Astrocyte (in vitro differentiated cells and primary cell): ENCODE measurements at regions not wholly inside any gene's neighbourhood (a gene's known extent, or its start where the extent isn't known, plus 50 kb on each side); places are given as distances from the start of the nearest gene placed in this dataset.

Source experiments
- DNase-seq: peaks from one replicate; pipeline ENCODE4 v3.0.0-alpha.2; 2010; ENCODE audit warnings: low read depth
- FAIRE-seq: peaks from 2 replicates; lab custom pipeline; 2011; peaks lifted over from hg19 to GRCh38; lab: Jason Lieb, UNC
- H2AFZ ChIP-seq: 2 replicates; pipeline ENCODE4 v1.6.0; 2012; ENCODE audit warnings: low read depth, low read length, inconsistent platforms
- H3K27ac ChIP-seq: 2 replicates; pipeline ENCODE4 v1.5.1; 2011; ENCODE audit warnings: low read depth, low read length, inconsistent platforms
- H3K27me3 ChIP-seq: 2 replicates; pipeline ENCODE4 v1.6.0; 2011; ENCODE audit warnings: low read length, inconsistent platforms; ENCODE audit not compliant: insufficient read depth
- H3K36me3 ChIP-seq: 2 replicates; pipeline ENCODE4 v1.5.1; 2011; ENCODE audit warnings: low read length, inconsistent platforms; ENCODE audit not compliant: insufficient read depth
- H3K4me1 ChIP-seq: 2 replicates; pipeline ENCODE4 v1.5.1; 2011; ENCODE audit warnings: low read length, inconsistent platforms; ENCODE audit not compliant: insufficient read depth
- H3K4me2 ChIP-seq: 2 replicates; pipeline ENCODE4 v1.6.0; 2012; ENCODE audit warnings: low read length, inconsistent platforms
- H3K4me3 ChIP-seq: 2 replicates; pipeline ENCODE4 v1.5.1; 2011; ENCODE audit warnings: low read depth, mild to moderate bottlenecking, low read length, inconsistent platforms; ENCODE audit not compliant: insufficient read depth
- H3K79me2 ChIP-seq: 2 replicates; pipeline ENCODE4 v1.6.0; 2012; ENCODE audit warnings: mild to moderate bottlenecking, low read length, inconsistent platforms; ENCODE audit not compliant: insufficient read depth
- H3K9ac ChIP-seq: 2 replicates; pipeline ENCODE4 v1.6.0; 2012; ENCODE audit warnings: mild to moderate bottlenecking, low read length, inconsistent platforms
- H3K9me3 ChIP-seq: 2 replicates; pipeline ENCODE4 v1.5.1; 2012; ENCODE audit warnings: low read depth, mild to moderate bottlenecking, low read length, inconsistent platforms; ENCODE audit not compliant: insufficient read depth
- H4K20me1 ChIP-seq: 2 replicates; pipeline ENCODE4 v1.6.0; 2012; ENCODE audit warnings: low read length, inconsistent platforms; ENCODE audit not compliant: insufficient read depth
- H3K27ac Mint-ChIP-seq: one replicate; pipeline ENCODE4 v1.8.0; 2021; ENCODE audit warnings: mild to moderate bottlenecking, mixed read lengths; ENCODE audit not compliant: unreplicated experiment
- H3K27me3 Mint-ChIP-seq: one replicate; pipeline ENCODE4 v1.8.0; 2021; ENCODE audit warnings: low read depth, mixed read lengths; ENCODE audit not compliant: unreplicated experiment
- H3K36me3 Mint-ChIP-seq: one replicate; pipeline ENCODE4 v1.8.0; 2021; ENCODE audit warnings: low read depth, mixed read lengths; ENCODE audit not compliant: unreplicated experiment
- H3K4me1 Mint-ChIP-seq: one replicate; pipeline ENCODE4 v1.8.0; 2021; ENCODE audit warnings: low read depth, mixed read lengths; ENCODE audit not compliant: unreplicated experiment
- H3K4me3 Mint-ChIP-seq: one replicate; pipeline ENCODE4 v1.8.0; 2021; ENCODE audit warnings: mild to moderate bottlenecking, moderate library complexity, mixed read lengths; ENCODE audit not compliant: unreplicated experiment
- H3K9me3 Mint-ChIP-seq: one replicate; pipeline ENCODE4 v1.8.0; 2021; ENCODE audit warnings: mild to moderate bottlenecking, mixed read lengths; ENCODE audit not compliant: unreplicated experiment
- CTCF ChIP-seq: IDR thresholded peaks from 2 replicates; pipeline ENCODE4 v1.5.1; 2011; ENCODE audit warnings: low read depth, mild to moderate bottlenecking, inconsistent platforms, low read length, moderate library complexity; ENCODE audit not compliant: insufficient read depth
- EZH2 ChIP-seq: IDR thresholded peaks from 2 replicates; pipeline ENCODE4 v1.6.1; 2012; ENCODE audit warnings: mild to moderate bottlenecking, low read length, inconsistent platforms; ENCODE audit not compliant: insufficient read depth

GRCh38 chr1:34292472-34292871 lies 115.8 kb downstream of the C1orf94 start:
- no peaks in the 10 kb centered on the region for H3K4me1 Mint-ChIP-seq
- H3K27ac Mint-ChIP-seq, result no peak overlapping the region
- Histone ChIP-seq H3K79me2 (no peaks in the 10 kb centered on the region), H3K9ac (no peak overlapping the region), H3K4me3 (no peak overlapping the region), H3K27ac (no peak overlapping the region), H2AFZ (no peak overlapping the region), H4K20me1 (no peaks in the 10 kb centered on the region), H3K4me2 (no peak overlapping the region), H3K36me3 (no peaks in the 10 kb centered on the region), H3K9me3 (no peaks in the 10 kb centered on the region), H3K27me3 (peaks cover 10% of the 10 kb centered on the region), H3K4me1 (no peaks in the 10 kb centered on the region)
- no peaks in the 10 kb centered on the region for H3K36me3 Mint-ChIP-seq
- H3K27me3 Mint-ChIP-seq, result peaks cover 18% of the 10 kb centered on the region
- no peak overlapping the region for H3K4me3 Mint-ChIP-seq
- H3K9me3 Mint-ChIP-seq, result no peaks in the 10 kb centered on the region
- TF ChIP-seq CTCF (no peak), EZH2 (no peak)
- DNase-seq, result no peak
- no peak for FAIRE-seq

- Histone ChIP-seq H4K20me1 (no peaks in the 10 kb centered on the region), H3K9me3 (no peaks in the 10 kb centered on the region), H2AFZ (no peak overlapping the region), H3K4me3 (no peak overlapping the region), H3K79me2 (no peaks in the 10 kb centered on the region), H3K36me3 (no peaks in the 10 kb centered on the region), H3K27me3 (no peaks in the 10 kb centered on the region), H3K27ac (no peak overlapping the region), H3K9ac (no peak overlapping the region), H3K4me1 (no peaks in the 10 kb centered on the region), H3K4me2 (no peak overlapping the region)
- FAIRE-seq (no peak), DNase-seq (no peak)
- H3K27ac Mint-ChIP-seq, result no peak overlapping the region
- peaks cover 18% of the 10 kb centered on the region for H3K27me3 Mint-ChIP-seq
- H3K4me3 Mint-ChIP-seq, result no peak overlapping the region
- no peak for TF ChIP-seq CTCF
- TF ChIP-seq EZH2, result no peak
- H3K9me3 Mint-ChIP-seq, result no peaks in the 10 kb centered on the region
- no peaks in the 10 kb centered on the region for H3K4me1 Mint-ChIP-seq
- no peaks in the 10 kb centered on the region for H3K36me3 Mint-ChIP-seq
Observed at GRCh38 chr1:34296059-34296458, 119.4 kb downstream of the C1orf94 start.

GRCh38 chr1:34302798-34303197 lies 126.1 kb downstream of the C1orf94 start:
- FAIRE-seq, result no peak

More at GRCh38 chr1:34302798-34303197, 126.1 kb downstream of the C1orf94 start:
- DNase-seq, result no peak
- Mint-ChIP-seq H3K36me3 (no peaks in the 10 kb centered on the region), H3K9me3 (no peaks in the 10 kb centered on the region), H3K4me3 (no peak overlapping the region), H3K27me3 (peaks cover 10% of the 10 kb centered on the region), H3K4me1 (no peaks in the 10 kb centered on the region), H3K27ac (no peak overlapping the region)
- TF ChIP-seq CTCF (no peak), EZH2 (no peak)
- Histone ChIP-seq H3K4me2 (no peak overlapping the region), H2AFZ (no peak overlapping the region), H3K4me3 (no peak overlapping the region), H3K9ac (no peak overlapping the region), H3K36me3 (no peaks in the 10 kb centered on the region), H3K9me3 (no peaks in the 10 kb centered on the region), H3K27ac (no peak overlapping the region), H4K20me1 (no peaks in the 10 kb centered on the region), H3K4me1 (no peaks in the 10 kb centered on the region), H3K27me3 (no peaks in the 10 kb centered on the region), H3K79me2 (no peaks in the 10 kb centered on the region)
